Endothelial cell of umbilical vein (primary cell): ENCODE measurements at regions not wholly inside any gene's neighbourhood (a gene's known extent, or its start where the extent isn't known, plus 50 kb on each side); places are given as distances from the start of the nearest gene placed in this dataset.

Experiments used
- CTCF ChIP-seq, 2 donors: IDR thresholded peaks; 1 replicate in 1 of 2; 2 replicates in 1 of 2; pipeline ENCODE4 v1.5.1; 2011; ENCODE audit warnings: low read length in 2 of 2, mild to moderate bottlenecking in 2 of 2, moderate library complexity in 2 of 2, control low read depth in 1 of 2, inconsistent platforms in 1 of 2, low read depth in 1 of 2; ENCODE audit not compliant: insufficient read depth in 1 of 2; ENCODE audit errors: extremely low read depth in 1 of 2
- TF ChIP-seq, protein P1 (sequence below): IDR thresholded peaks from 2 replicates; pipeline ENCODE4 v1.6.1; 2011; ENCODE audit not compliant: insufficient read depth, insufficient read length

GRCh38 chr5:133831491-133832224 is 136.8 kb downstream of the C5orf15 start:
- no peak for TF ChIP-seq CTCF (IDR thresholded peaks at IDR 0.05; ENCODE audit: extremely low read depth in 1 of 2, insufficient read depth in 1 of 2, low read depth in 1 of 2, low read length in 2 of 2)
- TF ChIP-seq, protein P1, sequence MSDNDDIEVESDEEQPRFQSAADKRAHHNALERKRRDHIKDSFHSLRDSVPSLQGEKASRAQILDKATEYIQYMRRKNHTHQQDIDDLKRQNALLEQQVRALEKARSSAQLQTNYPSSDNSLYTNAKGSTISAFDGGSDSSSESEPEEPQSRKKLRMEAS, result no peak
